ENCODE measurements at regions not wholly inside any gene's neighbourhood (a gene's known extent, or its start where the extent isn't known, plus 50 kb on each side); places are given as distances from the start of the nearest gene placed in this dataset.

- TF ChIP-seq CTCF (IDR thresholded peaks at IDR 0.05) (no peak), POLR2A (IDR thresholded peaks at IDR 0.05) (no peak)
Measured at GRCh38 chr7:159331462-159331861, 186.8 kb upstream of the VIPR2 start.
